ENCODE measurements at regions not wholly inside any gene's neighbourhood (a gene's known extent, or its start where the extent isn't known, plus 50 kb on each side); places are given as distances from the start of the nearest gene placed in this dataset.

DNA sequence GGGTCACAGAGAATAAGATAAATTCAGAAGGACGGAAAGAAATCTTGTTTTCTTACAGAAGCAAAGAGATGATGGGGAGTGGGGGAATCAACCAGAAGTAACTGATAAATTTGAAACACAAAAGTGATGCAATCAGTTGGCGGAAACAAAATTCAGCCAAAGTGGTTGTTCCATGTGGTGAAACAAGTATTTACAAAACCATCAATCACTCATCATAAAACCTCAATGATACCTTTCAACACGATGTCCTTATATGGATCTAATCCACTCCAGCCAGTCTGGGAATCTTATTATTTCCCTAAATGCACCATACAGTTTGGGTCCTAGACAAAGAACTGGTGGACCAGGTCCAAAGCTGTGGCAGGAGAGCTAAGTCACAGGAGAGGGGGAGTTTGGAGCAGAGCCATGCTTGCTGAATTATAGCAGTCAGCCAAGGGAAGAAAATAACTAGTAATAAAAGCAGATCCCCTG, 303.8 kb upstream of the LRRC7 start:
- TF ChIP-seq POLR2A (IDR thresholded peaks at IDR 0.05) (no peak), POLR2AphosphoS5 (IDR thresholded peaks at IDR 0.05) (no peak)
- TF ChIP-seq, protein P1, sequence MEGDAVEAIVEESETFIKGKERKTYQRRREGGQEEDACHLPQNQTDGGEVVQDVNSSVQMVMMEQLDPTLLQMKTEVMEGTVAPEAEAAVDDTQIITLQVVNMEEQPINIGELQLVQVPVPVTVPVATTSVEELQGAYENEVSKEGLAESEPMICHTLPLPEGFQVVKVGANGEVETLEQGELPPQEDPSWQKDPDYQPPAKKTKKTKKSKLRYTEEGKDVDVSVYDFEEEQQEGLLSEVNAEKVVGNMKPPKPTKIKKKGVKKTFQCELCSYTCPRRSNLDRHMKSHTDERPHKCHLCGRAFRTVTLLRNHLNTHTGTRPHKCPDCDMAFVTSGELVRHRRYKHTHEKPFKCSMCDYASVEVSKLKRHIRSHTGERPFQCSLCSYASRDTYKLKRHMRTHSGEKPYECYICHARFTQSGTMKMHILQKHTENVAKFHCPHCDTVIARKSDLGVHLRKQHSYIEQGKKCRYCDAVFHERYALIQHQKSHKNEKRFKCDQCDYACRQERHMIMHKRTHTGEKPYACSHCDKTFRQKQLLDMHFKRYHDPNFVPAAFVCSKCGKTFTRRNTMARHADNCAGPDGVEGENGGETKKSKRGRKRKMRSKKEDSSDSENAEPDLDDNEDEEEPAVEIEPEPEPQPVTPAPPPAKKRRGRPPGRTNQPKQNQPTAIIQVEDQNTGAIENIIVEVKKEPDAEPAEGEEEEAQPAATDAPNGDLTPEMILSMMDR (IDR thresholded peaks at IDR 0.05) = no peak
